ENCODE measurements at regions not wholly inside any gene's neighbourhood (a gene's known extent, or its start where the extent isn't known, plus 50 kb on each side); places are given as distances from the start of the nearest gene placed in this dataset.

DNA sequence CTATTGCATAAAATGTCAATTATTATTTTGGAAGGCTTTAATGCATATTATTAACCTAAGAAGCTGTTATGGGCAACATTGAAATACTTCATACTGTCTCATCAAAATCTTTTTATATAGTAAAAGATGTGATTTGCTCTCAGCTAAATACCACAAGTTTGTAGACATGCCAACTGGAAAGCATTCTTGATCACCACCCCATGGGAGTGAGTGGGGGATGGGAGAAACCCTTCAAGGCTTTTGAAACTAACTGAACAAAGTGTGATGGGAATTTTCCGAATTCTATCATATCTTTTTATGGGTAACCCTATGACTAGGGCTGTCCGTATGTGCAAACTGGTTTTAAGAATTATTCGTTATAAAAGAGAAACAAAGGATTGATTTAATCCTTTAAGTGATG, 377.3 kb upstream of the JAG1 start:
- no peak overlapping the region for H4K91ac ChIP-seq (ENCODE audit: low read depth, low read length, poor library complexity)
- H3K9me3 ChIP-seq (replicated peaks in 1 of 2; ENCODE audit: control insufficient read depth in 2 of 2, insufficient read depth in 1 of 2, low read depth in 1 of 2, low read length in 2 of 2) = no peaks in the 10 kb centered on the region
- H3K9ac ChIP-seq (ENCODE audit: low read depth, low read length, poor library complexity) = no peak overlapping the region
- H2BK12ac ChIP-seq (ENCODE audit: low read length) = no peak overlapping the region
- no peak overlapping the region for H3K27ac ChIP-seq (replicated peaks; ENCODE audit: low read length)
- H3K23ac ChIP-seq (ENCODE audit: low read depth, low read length, poor library complexity) = no peak overlapping the region
- no peaks in the 10 kb centered on the region for H3K27me3 ChIP-seq (ENCODE audit: control insufficient read depth in 3 of 3, insufficient read depth in 3 of 3, low read depth in 1 of 3, low read length in 3 of 3)
- H3K79me1 ChIP-seq (ENCODE audit: low read depth, low read length) = no peaks in the 10 kb centered on the region
- no peak overlapping the region for H3K4ac ChIP-seq (ENCODE audit: low read length)
- no CpG with 5 or more reads among the region's 3 CpGs for WGBS, 2 donors (ENCODE audit: extremely low coverage in 2 of 2, insufficient read length in 2 of 2, insufficient replicate concordance in 1 of 2)
- no peak overlapping the region for H3K4me2 ChIP-seq (ENCODE audit: insufficient read depth, low read length, poor library complexity, severe bottlenecking)
- no peak overlapping the region for H2BK120ac ChIP-seq (ENCODE audit: low read depth, low read length)
- no peak overlapping the region for H4K8ac ChIP-seq (ENCODE audit: low read depth, low read length)
- DNase-seq (ENCODE audit: low spot score) = no peak
- H3K14ac ChIP-seq (ENCODE audit: low read length) = no peak overlapping the region
- H3K4me3 ChIP-seq (ENCODE audit: low read length in 2 of 2) = no peak overlapping the region
- peaks cover 0 to 1% of the 10 kb centered on the region in 2 donors for H3K4me1 ChIP-seq (ENCODE audit: control insufficient read depth in 2 of 2, insufficient read depth in 1 of 2, low read depth in 1 of 2, low read length in 2 of 2)
- no peak overlapping the region for H2BK15ac ChIP-seq (ENCODE audit: low read length)
- no peak overlapping the region for H2AK5ac ChIP-seq (ENCODE audit: low read depth, low read length)
- H3K18ac ChIP-seq (ENCODE audit: low read length) = no peak overlapping the region
- H2AFZ ChIP-seq (ENCODE audit: low read length) = no peak overlapping the region
- H2BK5ac ChIP-seq (ENCODE audit: low read length) = no peak overlapping the region
- H3K36me3 ChIP-seq (replicated peaks in 1 of 2; ENCODE audit: control insufficient read depth in 2 of 2, insufficient read depth in 2 of 2, low read length in 2 of 2) = no peaks in the 10 kb centered on the region

GRCh38 chr20:11053310-11053709, 379.5 kb upstream of the JAG1 start:
- Histone ChIP-seq H2BK12ac (ENCODE audit: low read length) (no peak overlapping the region), H4K91ac (ENCODE audit: low read depth, low read length, poor library complexity) (no peak overlapping the region), H3K79me1 (ENCODE audit: low read depth, low read length) (no peaks in the 10 kb centered on the region), H3K27me3 (ENCODE audit: control insufficient read depth in 3 of 3, insufficient read depth in 3 of 3, low read depth in 1 of 3, low read length in 3 of 3) (no peaks in the 10 kb centered on the region), H3K27ac (replicated peaks; ENCODE audit: low read length) (no peak overlapping the region), H3K9ac (ENCODE audit: low read depth, low read length, poor library complexity) (no peak overlapping the region), H3K36me3 (replicated peaks in 1 of 2; ENCODE audit: control insufficient read depth in 2 of 2, insufficient read depth in 2 of 2, low read length in 2 of 2) (no peaks in the 10 kb centered on the region), H2BK5ac (ENCODE audit: low read length) (no peak overlapping the region), H2BK15ac (ENCODE audit: low read length) (no peak overlapping the region), H2AFZ (ENCODE audit: low read length) (no peak overlapping the region), H3K4me1 (ENCODE audit: control insufficient read depth in 2 of 2, insufficient read depth in 1 of 2, low read depth in 1 of 2, low read length in 2 of 2) (peaks cover 0 to 1% of the 10 kb centered on the region in 2 donors), H2AK5ac (ENCODE audit: low read depth, low read length) (no peak overlapping the region), H3K23ac (ENCODE audit: low read depth, low read length, poor library complexity) (no peak overlapping the region), H3K14ac (ENCODE audit: low read length) (no peak overlapping the region), H3K9me3 (replicated peaks in 1 of 2; ENCODE audit: control insufficient read depth in 2 of 2, insufficient read depth in 1 of 2, low read depth in 1 of 2, low read length in 2 of 2) (no peaks in the 10 kb centered on the region), H3K4me2 (ENCODE audit: insufficient read depth, low read length, poor library complexity, severe bottlenecking) (no peak overlapping the region), H3K18ac (ENCODE audit: low read length) (no peak overlapping the region), H4K8ac (ENCODE audit: low read depth, low read length) (no peak overlapping the region), H2BK120ac (ENCODE audit: low read depth, low read length) (no peak overlapping the region), H3K4ac (ENCODE audit: low read length) (no peak overlapping the region), H3K4me3 (ENCODE audit: low read length in 2 of 2) (no peak overlapping the region)
- DNase-seq (ENCODE audit: low spot score) = no peak

DNA sequence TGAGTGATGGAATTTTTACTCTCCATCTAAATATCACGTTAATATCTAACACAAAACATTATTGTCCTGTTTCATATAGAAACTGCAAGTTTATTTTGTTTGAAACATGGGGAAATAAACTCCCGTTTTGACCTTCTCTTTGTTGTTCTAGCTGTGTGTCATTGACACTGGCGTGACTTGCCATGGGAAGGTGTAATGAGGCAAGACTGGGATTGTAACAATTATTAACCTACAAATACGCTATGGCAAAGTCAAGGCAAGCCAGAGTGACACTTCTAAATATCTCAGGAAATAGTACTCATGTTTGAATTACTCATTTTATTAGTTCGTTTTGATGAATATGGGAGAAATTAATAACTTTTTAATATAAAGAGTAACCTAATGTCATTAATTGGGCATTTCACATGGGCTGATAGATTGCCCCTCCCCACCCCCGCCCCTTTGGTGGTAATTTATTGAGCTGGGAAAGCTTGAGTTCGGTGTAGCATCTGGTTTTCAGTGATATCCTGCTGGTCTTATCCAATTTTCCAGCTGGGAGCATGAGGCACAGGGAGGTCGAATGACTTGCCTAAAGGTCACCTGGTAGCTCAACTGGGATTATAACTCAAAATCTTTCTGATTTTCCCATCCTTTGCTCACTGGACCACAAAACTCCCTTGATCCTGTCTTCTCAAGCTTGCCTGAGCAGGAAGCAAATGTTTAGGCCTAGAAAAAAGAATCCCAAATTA, 380.6 kb upstream of the JAG1 start:
- H2BK5ac ChIP-seq (ENCODE audit: low read length) = no peak overlapping the region
- H3K4ac ChIP-seq (ENCODE audit: low read length) = no peak overlapping the region
- peaks cover 0 to 1% of the 10 kb centered on the region in 2 donors for H3K4me1 ChIP-seq (ENCODE audit: control insufficient read depth in 2 of 2, insufficient read depth in 1 of 2, low read depth in 1 of 2, low read length in 2 of 2)
- no peak overlapping the region for H2BK15ac ChIP-seq (ENCODE audit: low read length)
- H4K91ac ChIP-seq (ENCODE audit: low read depth, low read length, poor library complexity) = no peak overlapping the region
- H2AFZ ChIP-seq (ENCODE audit: low read length) = no peak overlapping the region
- no peak overlapping the region for H3K4me3 ChIP-seq (ENCODE audit: low read length in 2 of 2)
- H2AK5ac ChIP-seq (ENCODE audit: low read depth, low read length) = no peak overlapping the region
- H2BK12ac ChIP-seq (ENCODE audit: low read length) = no peak overlapping the region
- no peak overlapping the region for H3K23ac ChIP-seq (ENCODE audit: low read depth, low read length, poor library complexity)
- no peak overlapping the region for H3K18ac ChIP-seq (ENCODE audit: low read length)
- no peak overlapping the region for H3K27ac ChIP-seq (replicated peaks; ENCODE audit: low read length)
- no peak overlapping the region for H3K14ac ChIP-seq (ENCODE audit: low read length)
- no peak for DNase-seq (ENCODE audit: low spot score)
- no peaks in the 10 kb centered on the region for H3K79me1 ChIP-seq (ENCODE audit: low read depth, low read length)
- no peak overlapping the region for H4K8ac ChIP-seq (ENCODE audit: low read depth, low read length)
- H3K36me3 ChIP-seq (replicated peaks in 1 of 2; ENCODE audit: control insufficient read depth in 2 of 2, insufficient read depth in 2 of 2, low read length in 2 of 2) = no peaks in the 10 kb centered on the region
- no peak overlapping the region for H3K4me2 ChIP-seq (ENCODE audit: insufficient read depth, low read length, poor library complexity, severe bottlenecking)
- no peaks in the 10 kb centered on the region for H3K9me3 ChIP-seq (replicated peaks in 1 of 2; ENCODE audit: control insufficient read depth in 2 of 2, insufficient read depth in 1 of 2, low read depth in 1 of 2, low read length in 2 of 2)
- no peak overlapping the region for H2BK120ac ChIP-seq (ENCODE audit: low read depth, low read length)
- H3K27me3 ChIP-seq (ENCODE audit: control insufficient read depth in 3 of 3, insufficient read depth in 3 of 3, low read depth in 1 of 3, low read length in 3 of 3) = no peaks in the 10 kb centered on the region
- H3K9ac ChIP-seq (ENCODE audit: low read depth, low read length, poor library complexity) = no peak overlapping the region
- no CpG with 5 or more reads among the region's 8 CpGs for WGBS, 2 donors (ENCODE audit: extremely low coverage in 2 of 2, insufficient read length in 2 of 2, insufficient replicate concordance in 1 of 2)

GRCh38 chr20:11056414-11056813, 382.6 kb upstream of the JAG1 start:
- no peak overlapping the region for H3K14ac ChIP-seq (ENCODE audit: low read length)

More at GRCh38 chr20:11056414-11056813, 382.6 kb upstream of the JAG1 start:
- Histone ChIP-seq H3K9ac (ENCODE audit: low read depth, low read length, poor library complexity) (no peak overlapping the region), H3K79me1 (ENCODE audit: low read depth, low read length) (no peaks in the 10 kb centered on the region), H3K9me3 (replicated peaks in 1 of 2; ENCODE audit: control insufficient read depth in 2 of 2, insufficient read depth in 1 of 2, low read depth in 1 of 2, low read length in 2 of 2) (no peaks in the 10 kb centered on the region), H2BK12ac (ENCODE audit: low read length) (no peak overlapping the region), H3K18ac (ENCODE audit: low read length) (no peak overlapping the region), H3K4me1 (ENCODE audit: control insufficient read depth in 2 of 2, insufficient read depth in 1 of 2, low read depth in 1 of 2, low read length in 2 of 2) (peaks cover 0 to 1% of the 10 kb centered on the region in 2 donors), H3K4ac (ENCODE audit: low read length) (no peak overlapping the region), H3K27ac (replicated peaks; ENCODE audit: low read length) (no peak overlapping the region), H3K36me3 (replicated peaks in 1 of 2; ENCODE audit: control insufficient read depth in 2 of 2, insufficient read depth in 2 of 2, low read length in 2 of 2) (no peaks in the 10 kb centered on the region), H2AFZ (ENCODE audit: low read length) (no peak overlapping the region), H3K23ac (ENCODE audit: low read depth, low read length, poor library complexity) (no peak overlapping the region), H2BK5ac (ENCODE audit: low read length) (no peak overlapping the region), H3K4me2 (ENCODE audit: insufficient read depth, low read length, poor library complexity, severe bottlenecking) (no peak overlapping the region), H3K4me3 (ENCODE audit: low read length in 2 of 2) (no peak overlapping the region), H2AK5ac (ENCODE audit: low read depth, low read length) (no peak overlapping the region), H2BK15ac (ENCODE audit: low read length) (no peak overlapping the region), H3K27me3 (ENCODE audit: control insufficient read depth in 3 of 3, insufficient read depth in 3 of 3, low read depth in 1 of 3, low read length in 3 of 3) (no peaks in the 10 kb centered on the region), H4K8ac (ENCODE audit: low read depth, low read length) (no peak overlapping the region), H2BK120ac (ENCODE audit: low read depth, low read length) (no peak overlapping the region), H4K91ac (ENCODE audit: low read depth, low read length, poor library complexity) (no peak overlapping the region)
- no peak for DNase-seq (ENCODE audit: low spot score)
- WGBS, 2 donors (ENCODE audit: extremely low coverage in 2 of 2, insufficient read length in 2 of 2, insufficient replicate concordance in 1 of 2) = no CpG with 5 or more reads among the region's 5 CpGs

All from neuronal stem cell (in vitro differentiated cells).